ENCODE measurements at regions not wholly inside any gene's neighbourhood (a gene's known extent, or its start where the extent isn't known, plus 50 kb on each side); places are given as distances from the start of the nearest gene placed in this dataset.

DNA sequence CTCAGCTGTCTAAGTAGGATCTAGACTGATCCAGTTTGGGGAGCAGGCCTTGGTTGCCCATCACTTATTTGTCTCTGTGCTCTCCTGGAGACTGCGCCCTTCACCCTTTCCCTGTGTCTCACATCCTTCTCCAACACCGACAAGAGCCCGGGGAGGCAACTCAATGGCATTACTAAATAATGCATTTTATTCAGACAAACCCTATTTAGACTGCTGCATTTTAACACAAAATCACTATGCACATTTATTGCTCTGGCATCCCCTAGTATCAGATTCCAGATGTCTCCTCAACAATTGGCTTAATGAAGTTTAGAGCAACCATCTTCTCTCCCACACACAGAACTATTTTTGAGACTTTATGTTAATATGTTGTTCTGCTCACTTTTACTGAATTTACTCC, 436.4 kb upstream of the CHRM3 start:
- Histone ChIP-seq H3K9ac (ENCODE audit: low read length) (no peak overlapping the region), H3K36me3 (ENCODE audit: low read length) (no peaks in the 10 kb centered on the region), H3K79me2 (ENCODE audit: insufficient read depth, low read length) (no peaks in the 10 kb centered on the region), H3K4me3 (ENCODE audit: insufficient read depth, low read length, poor library complexity, severe bottlenecking) (no peak overlapping the region), H2AFZ (ENCODE audit: low read depth, low read length, severe bottlenecking) (no peak overlapping the region), H4K20me1 (ENCODE audit: low read depth, low read length) (no peaks in the 10 kb centered on the region), H3K9me3 (ENCODE audit: insufficient read depth, low read length) (no peaks in the 10 kb centered on the region), H3K4me2 (ENCODE audit: low read depth, low read length, poor library complexity, severe bottlenecking) (no peak overlapping the region), H3F3A (ENCODE audit: insufficient read depth) (no peaks in the 10 kb centered on the region), H3K27ac (ENCODE audit: low read depth, low read length) (no peak overlapping the region), H3K9me2 (replicated peaks; ENCODE audit: insufficient read depth, low read length) (no peaks in the 10 kb centered on the region), H3K27me3 (ENCODE audit: low read length) (no peaks in the 10 kb centered on the region)
- no peak for TF ChIP-seq CTCF (IDR thresholded peaks at IDR 0.05; ENCODE audit: insufficient read depth, low read length, poor library complexity, severe bottlenecking)
- TF ChIP-seq EZH2phosphoT487 (conservative IDR thresholded peaks at IDR 0.05; ENCODE audit: low read length), result no peak

DNA sequence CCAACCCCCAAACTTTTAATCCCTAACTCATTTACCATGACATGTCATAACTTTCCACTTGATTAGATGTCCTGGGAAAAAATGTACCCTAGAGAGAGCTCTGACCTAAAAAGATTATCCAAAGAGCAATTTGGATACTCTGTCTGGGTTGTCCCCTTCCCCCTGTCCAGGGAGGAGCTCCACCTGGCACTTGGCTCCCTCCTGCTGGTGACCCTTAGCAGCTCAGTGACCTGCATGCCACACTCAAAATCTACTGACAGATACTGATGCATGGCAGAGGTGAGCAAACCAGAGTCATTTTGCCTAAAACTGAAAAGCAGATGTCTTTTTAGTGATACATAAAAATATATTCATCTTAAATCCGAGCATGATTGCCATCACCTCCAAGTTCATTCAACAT, 442.3 kb upstream of the CHRM3 start:
- TF ChIP-seq CTCF (IDR thresholded peaks at IDR 0.05; ENCODE audit: insufficient read depth, low read length, poor library complexity, severe bottlenecking), result no peak
- TF ChIP-seq EZH2phosphoT487 (conservative IDR thresholded peaks at IDR 0.05; ENCODE audit: low read length), result no peak
- no peaks in the 10 kb centered on the region for H3K27me3 ChIP-seq (ENCODE audit: low read length)
- no peaks in the 10 kb centered on the region for H3K36me3 ChIP-seq (ENCODE audit: low read length)
- no peak overlapping the region for H3K4me3 ChIP-seq (ENCODE audit: insufficient read depth, low read length, poor library complexity, severe bottlenecking)
- no peaks in the 10 kb centered on the region for H3F3A ChIP-seq (ENCODE audit: insufficient read depth)
- H3K9me3 ChIP-seq (ENCODE audit: insufficient read depth, low read length), result no peaks in the 10 kb centered on the region
- no peaks in the 10 kb centered on the region for H4K20me1 ChIP-seq (ENCODE audit: low read depth, low read length)
- no peaks in the 10 kb centered on the region for H3K79me2 ChIP-seq (ENCODE audit: insufficient read depth, low read length)
- no peaks in the 10 kb centered on the region for H3K9me2 ChIP-seq (replicated peaks; ENCODE audit: insufficient read depth, low read length)
- no peak overlapping the region for H2AFZ ChIP-seq (ENCODE audit: low read depth, low read length, severe bottlenecking)
- no peak overlapping the region for H3K4me2 ChIP-seq (ENCODE audit: low read depth, low read length, poor library complexity, severe bottlenecking)
- no peak overlapping the region for H3K27ac ChIP-seq (ENCODE audit: low read depth, low read length)
- no peak overlapping the region for H3K9ac ChIP-seq (ENCODE audit: low read length)

- Histone ChIP-seq H3K36me3 (ENCODE audit: low read length) (no peaks in the 10 kb centered on the region), H3K27me3 (ENCODE audit: low read length) (no peaks in the 10 kb centered on the region), H3K9me3 (ENCODE audit: insufficient read depth, low read length) (no peaks in the 10 kb centered on the region), H2AFZ (ENCODE audit: low read depth, low read length, severe bottlenecking) (no peak overlapping the region), H3K9ac (ENCODE audit: low read length) (no peak overlapping the region), H4K20me1 (ENCODE audit: low read depth, low read length) (no peaks in the 10 kb centered on the region), H3K27ac (ENCODE audit: low read depth, low read length) (no peak overlapping the region), H3K4me3 (ENCODE audit: insufficient read depth, low read length, poor library complexity, severe bottlenecking) (no peak overlapping the region), H3K79me2 (ENCODE audit: insufficient read depth, low read length) (no peaks in the 10 kb centered on the region), H3F3A (ENCODE audit: insufficient read depth) (no peaks in the 10 kb centered on the region), H3K9me2 (replicated peaks; ENCODE audit: insufficient read depth, low read length) (no peaks in the 10 kb centered on the region; the same call in 1 of the 2 replicates), H3K4me2 (ENCODE audit: low read depth, low read length, poor library complexity, severe bottlenecking) (no peak overlapping the region)
- TF ChIP-seq CTCF (IDR thresholded peaks at IDR 0.05; ENCODE audit: insufficient read depth, low read length, poor library complexity, severe bottlenecking) (no peak), EZH2phosphoT487 (conservative IDR thresholded peaks at IDR 0.05; ENCODE audit: low read length) (no peak)
Observed at GRCh38 chr1:238927899-238928298, 458.5 kb upstream of the CHRM3 start.
